ENCODE measurements at regions not wholly inside any gene's neighbourhood (a gene's known extent, or its start where the extent isn't known, plus 50 kb on each side); places are given as distances from the start of the nearest gene placed in this dataset.
A peak's percentile ranks its signal among the peaks of the same experiment; 100 is the strongest.

DNA sequence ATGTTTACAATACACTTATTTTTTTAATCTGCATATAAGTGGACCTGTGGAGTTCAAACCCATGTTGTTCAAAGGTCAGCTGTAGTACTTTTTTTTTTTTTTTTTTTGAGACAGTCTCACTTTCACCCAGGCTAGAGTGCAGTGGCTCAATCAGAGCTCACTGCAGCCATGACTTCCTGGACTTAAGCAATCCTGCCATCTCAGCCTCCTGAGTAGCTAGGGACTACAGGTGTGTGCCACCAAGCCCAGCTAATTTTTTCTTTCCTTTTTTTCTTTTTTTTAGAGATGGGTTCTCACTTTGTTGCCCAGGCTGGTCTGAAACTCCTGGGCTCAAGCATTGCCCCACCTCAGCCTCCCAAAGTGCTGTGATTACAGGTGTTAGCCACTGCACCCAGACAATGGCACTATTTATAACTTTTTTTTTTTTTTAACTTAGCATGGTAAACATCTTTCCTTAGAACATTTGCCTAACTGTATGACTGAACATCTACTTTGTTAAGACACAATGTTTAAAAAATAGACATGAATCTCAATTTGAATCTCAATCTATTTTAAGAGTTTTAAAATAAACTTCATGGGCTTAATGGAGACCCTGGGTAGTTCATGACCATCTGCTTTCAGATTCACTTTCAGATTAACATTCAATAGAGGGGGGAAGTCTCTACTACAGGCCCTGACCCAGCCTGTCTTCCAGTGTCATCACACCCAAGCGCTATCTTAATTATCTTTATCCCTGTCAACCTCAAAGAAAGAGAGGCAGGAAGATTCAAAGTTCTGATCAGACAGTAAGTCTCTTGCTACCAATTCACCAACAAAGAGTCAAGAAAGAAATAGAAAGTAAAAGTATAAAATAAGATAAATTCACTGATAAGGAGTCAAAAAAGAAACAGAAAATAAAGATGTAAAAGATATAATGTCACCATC lies 97.7 kb upstream of the DOCK9 start:
- Histone ChIP-seq H3K27ac (no peak overlapping the region), H3K9me3 (ENCODE audit: severe bottlenecking) (no peaks in the 10 kb centered on the region), H3K4me3 (ENCODE audit: low read depth, low read length) (no peak overlapping the region), H3K36me3 (peaks cover 14% of the 10 kb centered on the region), H3K27me3 (ENCODE audit: insufficient read depth, low read depth, severe bottlenecking) (no peaks in the 10 kb centered on the region)
- DNase-seq, result peak; percentile 53
- TF ChIP-seq, protein P1, sequence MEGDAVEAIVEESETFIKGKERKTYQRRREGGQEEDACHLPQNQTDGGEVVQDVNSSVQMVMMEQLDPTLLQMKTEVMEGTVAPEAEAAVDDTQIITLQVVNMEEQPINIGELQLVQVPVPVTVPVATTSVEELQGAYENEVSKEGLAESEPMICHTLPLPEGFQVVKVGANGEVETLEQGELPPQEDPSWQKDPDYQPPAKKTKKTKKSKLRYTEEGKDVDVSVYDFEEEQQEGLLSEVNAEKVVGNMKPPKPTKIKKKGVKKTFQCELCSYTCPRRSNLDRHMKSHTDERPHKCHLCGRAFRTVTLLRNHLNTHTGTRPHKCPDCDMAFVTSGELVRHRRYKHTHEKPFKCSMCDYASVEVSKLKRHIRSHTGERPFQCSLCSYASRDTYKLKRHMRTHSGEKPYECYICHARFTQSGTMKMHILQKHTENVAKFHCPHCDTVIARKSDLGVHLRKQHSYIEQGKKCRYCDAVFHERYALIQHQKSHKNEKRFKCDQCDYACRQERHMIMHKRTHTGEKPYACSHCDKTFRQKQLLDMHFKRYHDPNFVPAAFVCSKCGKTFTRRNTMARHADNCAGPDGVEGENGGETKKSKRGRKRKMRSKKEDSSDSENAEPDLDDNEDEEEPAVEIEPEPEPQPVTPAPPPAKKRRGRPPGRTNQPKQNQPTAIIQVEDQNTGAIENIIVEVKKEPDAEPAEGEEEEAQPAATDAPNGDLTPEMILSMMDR (IDR thresholded peaks at IDR 0.05; ENCODE audit: low read depth, low read length), result no peak

DNA sequence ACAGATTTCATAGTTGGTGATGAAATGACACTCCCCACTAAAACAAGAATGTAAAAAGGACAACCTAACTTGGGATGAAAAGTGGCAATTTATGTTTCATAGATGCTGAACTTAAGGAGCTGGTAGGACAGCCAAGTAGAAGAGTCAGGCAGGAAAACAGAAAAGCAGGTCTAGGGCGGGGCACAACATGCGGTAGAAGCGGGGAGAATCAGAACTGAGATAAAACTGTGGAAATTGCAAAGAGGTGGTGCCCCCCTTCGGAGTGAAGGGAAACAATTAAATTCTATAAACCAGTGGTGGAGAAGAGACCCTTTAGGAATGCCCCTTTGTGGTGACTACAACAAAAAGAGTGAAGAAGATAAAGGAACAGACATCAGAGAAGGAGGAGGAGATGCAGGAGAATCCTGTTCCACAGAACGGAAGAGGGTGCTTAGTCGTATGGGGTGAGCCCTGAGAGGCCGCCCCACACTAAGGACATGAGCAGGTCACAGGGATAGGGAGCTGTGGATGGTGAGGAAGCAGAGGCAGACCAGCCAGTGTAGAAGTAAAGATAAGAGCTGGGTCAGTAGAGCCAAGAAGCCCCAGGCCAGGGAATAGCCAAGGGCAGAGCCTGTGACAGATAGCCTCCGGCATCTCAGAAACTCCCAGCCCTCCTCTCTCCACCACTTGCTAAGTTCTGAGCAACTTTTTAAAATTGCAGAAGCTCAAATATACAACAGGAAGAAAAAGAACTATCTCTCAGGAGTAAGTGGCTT lies 100.3 kb upstream of the DOCK9 start:
- no peak for DNase-seq
- H3K27me3 ChIP-seq (ENCODE audit: insufficient read depth, low read depth, severe bottlenecking), result no peaks in the 10 kb centered on the region
- TF ChIP-seq, protein P1 (IDR thresholded peaks at IDR 0.05; ENCODE audit: low read depth, low read length), result no peak
- H3K27ac ChIP-seq, result no peak overlapping the region
- H3K9me3 ChIP-seq (ENCODE audit: severe bottlenecking), result no peaks in the 10 kb centered on the region
- H3K4me3 ChIP-seq (ENCODE audit: low read depth, low read length), result no peak overlapping the region
- peaks cover 11% of the 10 kb centered on the region for H3K36me3 ChIP-seq

DNA sequence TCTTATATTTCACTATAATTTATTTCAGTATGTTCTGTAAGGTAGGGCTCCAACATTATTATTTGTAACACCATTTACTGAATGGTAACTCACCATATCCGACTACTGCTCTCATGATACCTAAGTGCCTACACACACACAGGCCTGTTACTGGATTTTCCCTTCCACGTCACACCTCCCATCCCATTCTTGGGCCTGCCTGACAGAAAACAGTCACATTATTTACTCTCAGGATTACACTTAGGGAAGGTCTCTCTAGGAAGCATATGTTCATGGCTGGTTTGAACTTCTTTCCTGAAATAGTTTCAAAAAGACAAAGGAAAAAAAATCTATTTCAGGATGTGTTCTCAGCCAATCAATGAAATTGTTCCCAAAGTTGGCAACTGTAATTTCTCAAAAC lies 102.3 kb upstream of the DOCK9 start:
- H3K4me3 ChIP-seq (ENCODE audit: low read depth, low read length), result no peak overlapping the region
- H3K27me3 ChIP-seq (ENCODE audit: insufficient read depth, low read depth, severe bottlenecking), result no peaks in the 10 kb centered on the region
- peaks cover 2% of the 10 kb centered on the region; the same call in 1 of the 2 replicates for H3K36me3 ChIP-seq
- TF ChIP-seq, protein P1 (IDR thresholded peaks at IDR 0.05; ENCODE audit: low read depth, low read length), result no peak
- DNase-seq, result no peak
- no peaks in the 10 kb centered on the region for H3K9me3 ChIP-seq (ENCODE audit: severe bottlenecking)
- no peak overlapping the region for H3K27ac ChIP-seq

DNA sequence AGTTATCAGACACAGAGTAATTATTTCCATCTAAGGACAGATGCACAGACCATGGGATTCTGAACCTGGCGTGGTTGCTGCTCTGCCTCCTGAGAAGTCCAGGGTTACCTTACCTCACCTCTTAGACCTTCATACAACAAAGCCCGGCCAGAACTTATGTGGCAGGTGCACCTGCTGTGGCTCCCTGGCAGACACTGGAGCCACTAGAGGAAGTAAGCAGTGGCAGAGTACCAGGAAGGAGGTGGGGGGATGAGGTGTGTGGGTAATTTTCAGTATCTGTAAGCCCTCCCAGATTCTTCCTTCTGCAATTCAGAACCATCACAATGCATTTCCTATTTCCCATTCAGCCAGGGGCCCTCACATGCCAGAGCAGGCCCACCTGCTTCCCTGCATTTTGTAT lies 106.1 kb upstream of the DOCK9 start:
- TF ChIP-seq, protein P1 (IDR thresholded peaks at IDR 0.05; ENCODE audit: low read depth, low read length), result no peak
- H3K36me3 ChIP-seq, result peaks cover 9% of the 10 kb centered on the region

DNA sequence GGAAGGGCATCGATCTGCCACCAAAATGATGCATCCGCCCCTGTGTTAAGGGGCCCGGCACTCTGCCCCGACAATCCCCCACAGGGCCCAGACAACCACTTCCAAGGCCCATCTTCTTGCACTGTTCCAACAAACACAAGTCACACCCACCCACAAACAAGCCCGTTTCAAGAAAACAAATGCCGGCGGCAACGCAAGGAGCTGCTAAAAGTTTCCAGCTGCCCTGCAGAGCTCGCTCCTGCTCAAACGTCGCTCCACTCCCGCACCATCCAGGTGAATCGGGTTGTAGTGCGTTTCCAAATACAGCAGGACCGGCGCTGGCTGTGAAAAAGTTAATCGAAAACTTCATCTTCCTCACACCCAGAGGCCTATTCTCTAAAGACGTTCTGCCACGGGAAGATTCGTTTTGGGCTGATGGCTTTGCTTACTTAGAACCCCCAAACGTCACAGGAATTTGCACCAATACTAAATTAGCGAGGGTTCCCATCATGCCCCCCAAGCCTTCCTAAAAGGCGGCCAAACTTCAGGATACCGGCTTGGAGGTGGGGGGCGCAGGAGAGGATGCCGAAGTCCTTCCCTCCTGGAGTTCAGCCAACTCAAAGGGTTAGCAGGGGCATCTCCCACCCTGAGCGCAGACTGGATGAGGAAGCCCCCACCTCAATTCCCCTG lies 107.4 kb upstream of the DOCK9 start:
- Histone ChIP-seq H3K36me3 (peaks cover 9% of the 10 kb centered on the region), H3K9me3 (ENCODE audit: severe bottlenecking) (no peaks in the 10 kb centered on the region), H3K4me3 (ENCODE audit: low read depth, low read length) (peak overlapping the region; percentile 72), H3K27me3 (ENCODE audit: insufficient read depth, low read depth, severe bottlenecking) (no peaks in the 10 kb centered on the region), H3K27ac (no peak overlapping the region)
- TF ChIP-seq, protein P1 (IDR thresholded peaks at IDR 0.05; ENCODE audit: low read depth, low read length), result no peak
- DNase-seq, result no peak

More for the DNA sequence above, 106.1 kb upstream of the DOCK9 start:
- Histone ChIP-seq H3K9me3 (ENCODE audit: severe bottlenecking) (no peaks in the 10 kb centered on the region), H3K27ac (no peak overlapping the region), H3K4me3 (ENCODE audit: low read depth, low read length) (no peak overlapping the region), H3K27me3 (ENCODE audit: insufficient read depth, low read depth, severe bottlenecking) (no peaks in the 10 kb centered on the region)
- no peak for DNase-seq
